ENCODE measurements at regions not wholly inside any gene's neighbourhood (a gene's known extent, or its start where the extent isn't known, plus 50 kb on each side); places are given as distances from the start of the nearest gene placed in this dataset.
A peak's percentile ranks its signal among the peaks of the same experiment; 100 is the strongest.

- intact Hi-C loops (cut with micrococcal nuclease), result loop anchor here (5.0 kb wide), 1 partner anchor 101 kb away; no protein-coding TSS in a partner anchor
- H3K9ac ChIP-seq (ENCODE audit: insufficient read depth in 1 of 2, low read depth in 2 of 2, low read length in 2 of 2), result no peak overlapping the region
- ChIA-PET CTCF (ENCODE audit: low intra/inter-chr PET ratio) (no interaction called here), POLR2A (interaction anchor here (0.8 kb wide), 1 partner anchor 1919 kb away, joined by 3 read pairs; no protein-coding TSS in a partner anchor)
- no peak overlapping the region for H3K4me2 ChIP-seq (ENCODE audit: insufficient read depth, low read length)
- H3K4me1 ChIP-seq (replicated peaks in 1 of 2; ENCODE audit: control insufficient read depth in 2 of 2, insufficient read depth in 2 of 2, low read length in 2 of 2), result peaks cover 0 to 5% of the 10 kb centered on the region in 2 experiments; a peak in 3 of 5 replicates
- no peaks in the 10 kb centered on the region for H3K9me1 ChIP-seq (ENCODE audit: control insufficient read depth, insufficient read depth, low read length)
- H3K27me3 ChIP-seq (ENCODE audit: control insufficient read depth in 2 of 2, insufficient read depth in 2 of 2, low read length in 2 of 2), result no peaks in the 10 kb centered on the region
- DNase-seq (ENCODE audit: extremely low read depth in 1 of 4, low spot score in 3 of 4) (no peak), ATAC-seq (no peak), FAIRE-seq (no peak)
- no peaks in the 10 kb centered on the region for H3K36me3 ChIP-seq (ENCODE audit: control insufficient read depth, insufficient read depth, low read length)
- no peak overlapping the region for H3K27ac ChIP-seq (ENCODE audit: extremely low read depth, low read depth, low read length)
- no peak for TF ChIP-seq TGIF2 (CRISPR knock-in tag; IDR thresholded peaks at IDR 0.05)
- 0 out of 2 replicates have a peak, but pooled peaks have one; percentile 20 for TF ChIP-seq ATF7 (IDR thresholded peaks at IDR 0.05)
- no peak for TF ChIP-seq HMGN3 (IDR thresholded peaks at IDR 0.05; ENCODE audit: borderline replicate concordance, extremely low read depth, insufficient read length, low read depth, low read length)
- TF ChIP-seq ATF3 (IDR thresholded peaks at IDR 0.05), result peak; percentile 62
- TF ChIP-seq ATF3 (CRISPR knock-in tag; conservative IDR thresholded peaks at IDR 0.05), result no peak
- no peaks in the 10 kb centered on the region for H4K20me1 ChIP-seq (replicated peaks; ENCODE audit: control insufficient read depth, insufficient read depth, low read length)
- H3K79me2 ChIP-seq (ENCODE audit: control insufficient read depth, insufficient read depth, low read length), result no peaks in the 10 kb centered on the region
- WGBS (ENCODE audit: insufficient coverage, low coverage, missing lambda C conversion rate), result 57% methylated on average over 5 of the region's 5 CpGs
- H2AFZ ChIP-seq (ENCODE audit: low read depth, low read length), result peak overlapping the region; percentile 64; the same call in 1 of the 2 replicates
- H3K9me3 ChIP-seq (replicated peaks; ENCODE audit: control insufficient read depth, insufficient read depth, low read depth, low read length), result no peaks in the 10 kb centered on the region
- BruUV-seq (replicated peaks), result no TSS peak
- in situ Hi-C loops (cut with MboI), result no loop called here
- no peak overlapping the region for H3K4me3 ChIP-seq
These were observed 168.0 kb upstream of the KLF7 start for GRCh38 chr2:207333599-207334300.

Measured in K562 (cell line).